MCF 10A (cell line): ENCODE measurements at regions not wholly inside any gene's neighbourhood (a gene's known extent, or its start where the extent isn't known, plus 50 kb on each side); places are given as distances from the start of the nearest gene placed in this dataset.

Experiments
- BruUV-seq: library from RNA; stranded (reverse); fragments of 400-500 nt; replicated peaks from 2 replicates; lab custom pipeline; 2021; lab: Mats Ljungman, UMichigan
- CTCF ChIA-PET: fragments of 300-600 bp; sonication (Branson Sonifier 250); formaldehyde crosslinking; extraction: SDS; loops from one replicate; lab custom pipeline; 2021; ENCODE audit warnings: antibody characterized with exemption, inconsistent platforms; lab: Yijun Ruan, JAX
- POLR2A ChIA-PET: fragments of 300-600, 350-650 bp; sonication (Branson Sonifier 250); formaldehyde crosslinking; extraction: SDS; loops from one replicate; lab custom pipeline; 2020; ENCODE audit warnings: antibody characterized with exemption, inconsistent platforms; lab: Yijun Ruan, JAX
- DNase-seq: peaks from one replicate; pipeline ENCODE4 v3.0.0-alpha.2; 2018; ENCODE audit not compliant: unreplicated experiment
- H3K27ac Mint-ChIP-seq: one replicate; pipeline ENCODE4 v1.8.0; 2022; ENCODE audit warnings: mild to moderate bottlenecking, low read depth, mixed read lengths; ENCODE audit not compliant: unreplicated experiment
- H3K27me3 Mint-ChIP-seq: one replicate; pipeline ENCODE4 v1.8.0; 2022; ENCODE audit warnings: mixed read lengths; ENCODE audit not compliant: insufficient read depth, unreplicated experiment
- H3K36me3 Mint-ChIP-seq: one replicate; pipeline ENCODE4 v1.8.0; 2022; ENCODE audit warnings: mild to moderate bottlenecking, moderate library complexity, mixed read lengths; ENCODE audit not compliant: insufficient read depth, unreplicated experiment
- H3K4me1 Mint-ChIP-seq: one replicate; pipeline ENCODE4 v1.8.0; 2022; ENCODE audit warnings: mixed read lengths; ENCODE audit not compliant: insufficient read depth, unreplicated experiment
- H3K4me3 Mint-ChIP-seq: one replicate; pipeline ENCODE4 v1.8.0; 2022; ENCODE audit warnings: mild to moderate bottlenecking, moderate library complexity, mixed read lengths; ENCODE audit not compliant: unreplicated experiment
- H3K9me3 Mint-ChIP-seq: one replicate; pipeline ENCODE4 v1.8.0; 2022; ENCODE audit warnings: mixed read lengths; ENCODE audit not compliant: unreplicated experiment
- CTCF ChIP-seq: fragments of 200-600 bp; IDR thresholded peaks from one replicate; pipeline ENCODE4 v1.8.0; 2022; ENCODE audit warnings: antibody characterized with exemption, mild to moderate bottlenecking; ENCODE audit not compliant: unreplicated experiment
- intact Hi-C: fragments of 100-400 bp; cut with micrococcal nuclease; formaldehyde crosslinking; loops from 2 replicates; pipeline ENCODE4 v1.14.1; 2022

GRCh38 chr7:45342236-45342635 is 184.6 kb downstream of the RAMP3 start:
- intact Hi-C loops: no loop called here
- H3K4me3 Mint-ChIP-seq: peak overlapping the region; percentile 16

GRCh38 chr7:45343746-45344145 is 186.2 kb downstream of the RAMP3 start:
- no peak overlapping the region for H3K27ac Mint-ChIP-seq
- ChIA-PET POLR2A (interaction anchor here (1.0 kb wide), 1 partner anchor 9 kb away, joined by 5 read pairs; no protein-coding TSS in a partner anchor), CTCF (interaction anchor here (0.6 kb wide), 1 partner anchor 9 kb away, joined by 4 read pairs; no protein-coding TSS in a partner anchor)

More at GRCh38 chr7:45342236-45342635, 184.6 kb downstream of the RAMP3 start:
- Mint-ChIP-seq H3K27me3 (peaks cover 94% of the 10 kb centered on the region), H3K27ac (no peak overlapping the region), H3K36me3 (no peaks in the 10 kb centered on the region), H3K4me1 (no peaks in the 10 kb centered on the region), H3K9me3 (no peaks in the 10 kb centered on the region)
- ChIA-PET CTCF (no interaction called here), POLR2A (interaction anchor here (0.6 to 0.7 kb wide), 2 partner anchors 19 to 63 kb away, joined by 3 to 4 read pairs; no protein-coding TSS in a partner anchor)
- no peak for TF ChIP-seq CTCF
- no TSS peak for BruUV-seq
- peak; percentile 4 for DNase-seq

GRCh38 chr7:45347804-45348203 is 190.2 kb downstream of the RAMP3 start:
- H3K4me3 Mint-ChIP-seq: no peak overlapping the region
- H3K27ac Mint-ChIP-seq: no peak overlapping the region
- CTCF ChIA-PET: no interaction called here

More at GRCh38 chr7:45343746-45344145, 186.2 kb downstream of the RAMP3 start:
- H3K4me1 Mint-ChIP-seq: no peaks in the 10 kb centered on the region
- no peak overlapping the region for H3K4me3 Mint-ChIP-seq
- H3K9me3 Mint-ChIP-seq: no peaks in the 10 kb centered on the region
- H3K27me3 Mint-ChIP-seq: peaks cover 88% of the 10 kb centered on the region
- BruUV-seq: no TSS peak
- no peak for TF ChIP-seq CTCF
- intact Hi-C loops: no loop called here
- no peaks in the 10 kb centered on the region for H3K36me3 Mint-ChIP-seq
- no peak for DNase-seq

GRCh38 chr7:45349090-45349489 is 191.5 kb downstream of the RAMP3 start:
- ChIA-PET CTCF (interaction anchor here (0.6 to 0.7 kb wide), 2 partner anchors 69 to 1365 kb away, joined by 3 read pairs; no protein-coding TSS in a partner anchor), POLR2A (no interaction called here)
- BruUV-seq: no TSS peak
- H3K4me1 Mint-ChIP-seq: no peaks in the 10 kb centered on the region
- H3K36me3 Mint-ChIP-seq: no peaks in the 10 kb centered on the region
- peaks cover 81% of the 10 kb centered on the region for H3K27me3 Mint-ChIP-seq
- no peak overlapping the region for H3K27ac Mint-ChIP-seq
- TF ChIP-seq CTCF: no peak
- no peaks in the 10 kb centered on the region for H3K9me3 Mint-ChIP-seq
- no peak for DNase-seq
- intact Hi-C loops: no loop called here
- H3K4me3 Mint-ChIP-seq: no peak overlapping the region

More at GRCh38 chr7:45347804-45348203, 190.2 kb downstream of the RAMP3 start:
- TF ChIP-seq CTCF: no peak
- intact Hi-C loops: no loop called here
- Mint-ChIP-seq H3K4me1 (no peaks in the 10 kb centered on the region), H3K36me3 (no peaks in the 10 kb centered on the region), H3K9me3 (no peaks in the 10 kb centered on the region), H3K27me3 (peaks cover 81% of the 10 kb centered on the region)
- no TSS peak for BruUV-seq
- peak; percentile 30 for DNase-seq
- POLR2A ChIA-PET: no interaction called here
